ENCODE measurements at regions not wholly inside any gene's neighbourhood (a gene's known extent, or its start where the extent isn't known, plus 50 kb on each side); places are given as distances from the start of the nearest gene placed in this dataset.
A peak's percentile ranks its signal among the peaks of the same experiment; 100 is the strongest.
"Not testable (repeated sequence)": the region's sequence is repeated elsewhere in the genome, so short reads cannot be mapped to it uniquely, and the experiment has no call there.

- DNase-seq (ENCODE audit: low spot score): no peak
These were observed 97.7 kb upstream of the DOCK9 start for GRCh38 chr13:99075268-99076191.

- DNase-seq (ENCODE audit: low spot score): no peak
These were observed 100.3 kb upstream of the DOCK9 start for GRCh38 chr13:99078017-99078771.

- DNase-seq (ENCODE audit: low spot score): no peak
These were observed 102.3 kb upstream of the DOCK9 start for GRCh38 chr13:99080131-99080530.

- DNase-seq (ENCODE audit: low spot score): peak; percentile 63
These were observed 106.1 kb upstream of the DOCK9 start for GRCh38 chr13:99083981-99084380.

- DNase-seq (ENCODE audit: low spot score): peak; percentile 37
These were observed 107.4 kb upstream of the DOCK9 start for GRCh38 chr13:99085139-99085807.

- no peak for DNase-seq (ENCODE audit: low spot score)
These were observed 108.0 kb upstream of the DOCK9 start for GRCh38 chr13:99085808-99086266.

GRCh38 chr13:99086267-99087097, 108.6 kb upstream of the DOCK9 start:
- DNase-seq (ENCODE audit: low spot score): peak; percentile 31

GRCh38 chr13:99087098-99087953, 109.5 kb upstream of the DOCK9 start:
- peak; percentile 91 for DNase-seq (ENCODE audit: low spot score)

- no peak for DNase-seq (ENCODE audit: low spot score)
These were observed 110.2 kb upstream of the DOCK9 start for GRCh38 chr13:99087954-99088491.

GRCh38 chr13:99093997-99094396, 106.7 kb upstream of the UBAC2 start:
- no peak for DNase-seq (ENCODE audit: low spot score)

GRCh38 chr13:99101831-99102230, 98.8 kb upstream of the UBAC2 start:
- DNase-seq (ENCODE audit: low spot score): not testable (repeated sequence)

- peak; percentile 90 for DNase-seq (ENCODE audit: low spot score)
These were observed 97.1 kb upstream of the UBAC2 start for GRCh38 chr13:99103536-99103935.

- DNase-seq (ENCODE audit: low spot score): no peak
These were observed 96.3 kb upstream of the UBAC2 start for GRCh38 chr13:99104396-99104795.

- no peak for DNase-seq (ENCODE audit: low spot score)
These were observed 95.5 kb upstream of the UBAC2 start for GRCh38 chr13:99105160-99105559.

GRCh38 chr13:99113351-99113750, 87.3 kb upstream of the UBAC2 start:
- no peak for DNase-seq (ENCODE audit: low spot score)

GRCh38 chr13:99118179-99118578, 82.5 kb upstream of the UBAC2 start:
- DNase-seq (ENCODE audit: low spot score): no peak

- no peak for DNase-seq (ENCODE audit: low spot score)
These were observed 81.0 kb upstream of the UBAC2 start for GRCh38 chr13:99119656-99120055.

GRCh38 chr13:99120751-99121150, 79.9 kb upstream of the UBAC2 start:
- no peak for DNase-seq (ENCODE audit: low spot score)

- no peak for DNase-seq (ENCODE audit: low spot score)
These were observed 78.5 kb upstream of the UBAC2 start for GRCh38 chr13:99122171-99122570.
